GM18907 (cell line): ENCODE measurements at regions not wholly inside any gene's neighbourhood (a gene's known extent, or its start where the extent isn't known, plus 50 kb on each side); places are given as distances from the start of the nearest gene placed in this dataset.

ENCODE experiments used
- ATAC-seq: cut with Tn5 transposase; IDR thresholded peaks from one replicate; pipeline ENCODE4 v1.9.1; 2021; ENCODE audit warnings: mild to moderate bottlenecking, moderate library complexity; ENCODE audit not compliant: unreplicated experiment

DNA sequence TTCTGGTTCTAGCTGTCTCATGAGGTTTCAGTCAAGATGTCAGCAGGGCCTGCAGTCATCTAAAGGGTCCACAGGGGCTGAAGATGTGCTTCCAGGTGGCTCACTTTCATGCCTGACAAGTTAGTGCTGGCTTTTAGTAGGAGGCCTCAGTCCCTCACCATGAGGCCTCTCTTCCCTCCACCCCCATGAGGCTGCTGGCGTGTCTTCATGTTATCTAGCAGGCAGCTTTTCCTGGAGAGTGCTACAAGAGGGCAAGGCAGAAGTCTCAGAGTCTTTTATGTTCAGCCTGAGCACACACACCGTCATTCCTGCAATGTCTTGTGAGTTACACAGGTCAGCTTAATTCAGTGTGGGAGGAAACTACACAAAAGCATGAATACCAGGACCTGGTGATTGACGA lies 769.9 kb downstream of the HDGFL1 start:
- ATAC-seq, result no peak

DNA sequence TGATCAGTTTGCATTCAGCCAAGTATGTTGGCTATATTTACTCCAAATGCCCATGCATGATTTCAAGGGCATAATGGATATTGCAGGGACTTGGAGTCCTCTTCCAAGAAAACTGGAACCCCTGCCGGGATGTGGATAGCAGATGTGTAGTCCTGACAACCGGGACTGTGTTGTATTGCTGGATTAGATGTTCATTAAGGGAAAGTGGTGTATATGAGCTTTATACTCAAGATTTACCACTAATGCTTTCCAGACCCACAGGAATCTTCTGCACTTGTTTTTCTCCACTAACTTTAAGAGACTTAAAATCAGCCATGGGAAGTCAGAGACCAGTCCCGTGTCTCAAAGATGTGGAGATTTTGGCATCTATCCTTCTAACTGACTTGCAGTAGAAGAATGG lies 770.9 kb downstream of the HDGFL1 start:
- ATAC-seq, result no peak

DNA sequence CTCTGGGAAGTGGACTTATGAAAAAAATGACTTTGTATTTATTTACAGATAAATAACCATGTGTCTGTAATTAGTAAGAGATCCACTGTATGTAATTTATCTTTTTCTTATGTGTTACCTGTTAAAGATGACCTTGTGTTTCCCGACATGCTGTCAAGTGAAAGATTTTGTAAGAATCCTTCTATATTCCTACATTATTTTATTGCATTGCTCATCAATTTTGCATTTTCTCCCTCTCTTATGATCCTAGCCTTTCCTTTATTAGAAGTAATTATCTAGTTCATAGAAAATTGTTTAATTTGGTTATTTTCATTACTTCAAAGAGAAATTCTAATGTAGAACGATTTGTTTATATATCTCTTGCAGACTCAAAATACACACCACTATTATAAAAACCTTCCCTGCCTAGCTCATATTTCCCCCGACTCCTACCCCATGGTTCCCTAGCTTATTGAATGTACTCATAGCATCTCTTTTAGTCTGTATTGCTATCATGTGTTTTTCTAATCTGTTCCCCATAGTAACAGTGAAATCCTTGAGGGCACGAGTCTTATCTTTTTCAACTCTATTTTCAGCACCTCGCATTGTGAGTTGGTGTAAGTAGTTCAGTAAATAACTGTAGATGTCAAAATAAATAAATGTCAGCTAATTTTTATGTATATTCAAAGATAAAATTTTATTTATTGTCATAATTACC lies 774.4 kb downstream of the HDGFL1 start:
- no peak for ATAC-seq

DNA sequence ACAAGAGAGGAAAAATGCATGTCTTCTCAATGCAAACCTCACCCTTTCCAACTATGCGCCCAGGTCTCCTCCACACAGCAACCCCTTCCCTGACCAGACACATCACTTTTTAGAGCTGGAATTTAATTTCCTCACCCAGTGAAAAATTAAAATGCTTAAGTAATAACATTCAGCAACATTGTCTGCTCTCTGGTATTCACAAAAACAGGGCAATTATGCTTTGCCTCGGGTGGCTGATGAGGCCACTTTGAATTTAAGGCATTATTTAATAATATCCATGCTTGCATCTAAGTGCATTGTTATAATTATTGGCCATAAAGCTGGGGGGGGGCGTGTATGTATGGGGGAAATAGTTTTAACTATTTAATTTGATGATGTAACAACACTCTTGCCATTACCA lies 777.8 kb upstream of the NRSN1 start:
- no peak for ATAC-seq

DNA sequence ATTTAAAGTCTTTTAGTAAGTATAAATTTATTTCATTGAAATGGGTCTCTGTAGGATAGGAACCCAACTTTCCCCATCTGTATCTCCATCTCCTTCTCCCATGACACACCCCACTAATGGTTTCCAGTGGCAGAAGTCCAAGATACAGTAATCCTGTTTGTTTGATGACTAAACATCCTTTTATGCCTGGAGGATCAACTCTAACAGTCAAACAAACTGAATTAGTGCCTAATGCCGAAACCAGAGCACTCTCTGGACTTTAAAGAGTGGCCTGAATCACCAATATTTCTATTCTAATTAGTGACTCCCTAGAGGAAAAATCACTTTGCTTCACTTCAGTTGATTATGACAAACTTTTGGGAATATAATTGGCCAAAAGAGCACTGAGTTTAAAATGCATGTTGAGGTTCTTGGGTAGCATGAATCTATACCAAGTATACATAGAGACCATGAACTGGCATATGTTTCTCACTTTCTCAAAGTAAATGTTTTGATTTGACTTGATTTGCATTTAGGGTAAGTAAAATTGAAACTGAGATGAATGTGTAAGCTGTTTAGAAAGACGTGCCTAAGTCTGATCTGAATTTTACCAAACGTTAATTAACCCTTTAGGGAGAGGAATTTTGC lies 776.4 kb upstream of the NRSN1 start:
- ATAC-seq, result no peak

DNA sequence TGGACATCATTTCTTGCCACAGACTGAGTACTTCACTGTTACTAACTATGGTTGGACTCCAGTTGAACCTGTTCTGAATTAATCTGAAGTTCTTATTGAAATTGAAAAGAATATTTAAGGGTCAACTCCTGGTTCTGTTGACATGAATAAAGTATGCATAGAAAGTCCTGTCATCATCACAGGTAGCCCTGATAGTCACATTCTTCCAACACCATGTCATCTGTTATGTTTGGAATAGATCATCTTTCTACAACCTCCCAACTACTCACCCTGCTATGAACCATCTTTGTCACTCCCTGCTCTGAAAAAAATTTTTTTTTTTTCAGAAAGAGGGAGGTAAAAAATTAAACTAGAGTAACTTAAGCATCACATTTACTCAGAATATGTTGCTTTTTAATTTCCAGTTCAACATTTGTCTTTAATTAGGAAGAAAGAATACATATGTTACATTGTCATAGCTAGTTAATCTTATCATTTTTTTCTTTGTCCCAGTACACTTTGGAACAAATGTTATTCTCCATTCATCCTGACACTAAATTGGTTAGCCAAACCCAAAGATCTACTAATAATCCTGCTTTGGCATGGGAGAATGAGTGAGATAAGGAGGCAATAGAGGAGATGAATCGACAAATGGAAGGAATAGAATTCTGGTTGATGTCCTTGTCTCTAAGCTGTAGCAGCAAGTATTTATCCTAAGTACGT lies 775.1 kb upstream of the NRSN1 start:
- no peak for ATAC-seq

DNA sequence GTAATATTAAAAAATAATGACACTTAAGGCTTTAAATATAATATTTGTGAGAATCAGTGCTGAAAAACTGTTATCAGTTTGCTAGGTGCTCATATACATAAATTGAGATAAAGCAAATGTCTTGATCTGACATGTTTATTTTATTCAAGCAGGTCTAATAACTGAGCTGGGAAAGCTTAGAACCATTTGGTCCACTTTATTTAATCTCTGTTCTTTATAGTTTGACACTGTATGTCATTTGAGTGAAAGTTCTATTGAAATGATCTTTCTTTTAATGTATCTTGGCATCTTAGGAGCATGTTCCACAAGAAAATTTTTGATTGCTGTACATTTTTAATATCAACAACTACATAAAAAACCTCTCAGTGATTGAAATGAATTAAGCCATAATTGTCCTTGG lies 772.0 kb upstream of the NRSN1 start:
- no peak for ATAC-seq

DNA sequence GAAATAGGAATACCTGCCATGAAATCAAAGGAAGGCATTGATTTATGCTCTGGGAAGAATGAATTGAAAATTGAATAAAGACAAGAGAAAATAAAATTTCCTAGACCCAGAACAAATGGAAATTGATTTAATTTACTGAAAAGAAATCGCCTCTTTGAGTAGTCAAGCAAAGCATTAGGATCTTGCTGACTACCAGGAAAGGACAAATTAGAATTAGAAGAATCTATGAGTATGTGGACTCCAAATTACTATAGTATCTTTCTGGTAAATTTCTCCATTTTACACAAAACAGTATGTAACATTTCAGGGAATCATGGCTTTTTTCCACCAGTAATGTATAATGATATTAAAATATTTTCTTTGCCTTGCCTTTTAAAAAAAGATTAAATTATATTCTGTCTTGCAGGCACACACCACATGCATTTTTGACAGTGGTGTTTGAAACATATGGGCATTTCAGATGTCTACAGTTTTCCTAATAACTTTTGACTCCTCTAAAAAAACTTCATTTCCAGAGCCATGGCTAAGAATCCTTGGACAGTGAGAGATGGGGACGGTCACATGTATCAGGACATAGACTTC lies 768.7 kb upstream of the NRSN1 start:
- no peak for ATAC-seq

DNA sequence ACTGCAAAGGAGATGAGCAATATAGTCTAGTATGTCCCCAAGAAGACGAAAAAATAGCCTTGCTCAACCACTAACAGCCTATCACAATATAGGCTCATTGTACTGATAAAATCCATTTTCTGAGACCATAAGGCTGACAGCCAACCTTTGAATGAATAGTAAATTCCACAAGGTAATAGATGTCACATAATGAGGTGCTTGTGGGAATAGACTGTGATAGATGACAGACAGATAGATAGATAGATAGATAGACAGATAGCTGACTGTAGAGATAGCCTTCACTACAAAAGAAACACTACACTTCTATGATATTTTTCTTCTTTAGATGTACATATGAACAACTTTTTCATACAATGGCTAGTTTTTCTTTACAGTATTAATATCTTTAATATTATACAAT lies 760.3 kb upstream of the NRSN1 start:
- no peak for ATAC-seq

DNA sequence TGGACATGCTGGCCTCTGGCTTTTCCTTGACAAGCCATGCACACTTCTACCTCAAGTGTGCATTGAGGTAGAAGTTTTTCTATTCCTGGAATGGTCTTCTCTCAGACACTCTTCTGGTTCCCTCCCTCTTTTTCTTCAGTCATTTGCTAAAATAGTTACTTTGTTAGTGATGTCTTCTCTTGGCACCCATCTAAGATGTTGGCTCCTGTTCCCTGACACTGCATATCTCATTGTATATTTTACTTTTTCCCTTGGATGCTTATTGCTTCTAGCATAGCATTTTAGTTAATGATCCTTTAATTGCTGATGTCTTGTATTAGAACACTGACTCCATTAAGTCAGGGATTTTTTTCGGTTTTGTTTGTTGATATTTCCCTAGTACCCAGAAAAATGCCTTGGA lies 758.7 kb upstream of the NRSN1 start:
- ATAC-seq, result no peak

DNA sequence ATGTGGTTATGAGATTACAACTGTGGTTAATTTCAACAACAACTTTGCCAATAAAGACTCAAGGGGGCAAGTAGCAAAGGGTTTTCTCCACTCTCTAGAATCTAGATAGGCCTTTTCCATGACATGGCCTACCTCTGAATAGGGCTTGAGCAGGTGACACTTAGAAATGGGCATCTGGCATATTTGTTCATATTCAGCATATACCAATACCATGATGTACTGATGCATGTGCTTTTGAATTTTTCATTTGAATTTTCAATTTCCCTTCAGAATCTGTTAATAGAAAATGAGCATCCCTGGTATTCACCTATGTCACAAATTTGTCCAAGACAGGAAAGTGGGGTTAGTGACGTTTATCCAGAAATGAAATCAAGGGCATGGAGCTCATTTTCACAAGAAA lies 757.5 kb upstream of the NRSN1 start:
- no peak for ATAC-seq

DNA sequence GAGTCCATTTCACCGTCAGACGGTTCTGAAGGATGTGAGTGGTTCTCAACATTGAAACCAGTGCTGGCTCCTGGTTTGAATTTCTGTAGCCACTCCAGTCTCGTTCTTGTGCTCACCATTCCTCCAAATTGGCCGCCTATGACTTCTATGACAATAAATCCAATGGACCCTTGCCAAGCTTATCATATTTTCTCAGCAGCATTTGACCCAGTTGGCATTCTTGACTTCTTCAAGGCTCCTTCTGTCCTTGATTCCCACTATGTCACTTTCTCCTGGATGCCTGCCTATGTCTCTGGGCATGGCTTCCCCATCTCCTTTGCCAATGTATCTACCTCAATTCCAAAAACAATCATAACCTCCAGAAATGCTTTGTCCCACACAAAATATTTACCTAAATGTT lies 756.0 kb upstream of the NRSN1 start:
- ATAC-seq, result no peak

DNA sequence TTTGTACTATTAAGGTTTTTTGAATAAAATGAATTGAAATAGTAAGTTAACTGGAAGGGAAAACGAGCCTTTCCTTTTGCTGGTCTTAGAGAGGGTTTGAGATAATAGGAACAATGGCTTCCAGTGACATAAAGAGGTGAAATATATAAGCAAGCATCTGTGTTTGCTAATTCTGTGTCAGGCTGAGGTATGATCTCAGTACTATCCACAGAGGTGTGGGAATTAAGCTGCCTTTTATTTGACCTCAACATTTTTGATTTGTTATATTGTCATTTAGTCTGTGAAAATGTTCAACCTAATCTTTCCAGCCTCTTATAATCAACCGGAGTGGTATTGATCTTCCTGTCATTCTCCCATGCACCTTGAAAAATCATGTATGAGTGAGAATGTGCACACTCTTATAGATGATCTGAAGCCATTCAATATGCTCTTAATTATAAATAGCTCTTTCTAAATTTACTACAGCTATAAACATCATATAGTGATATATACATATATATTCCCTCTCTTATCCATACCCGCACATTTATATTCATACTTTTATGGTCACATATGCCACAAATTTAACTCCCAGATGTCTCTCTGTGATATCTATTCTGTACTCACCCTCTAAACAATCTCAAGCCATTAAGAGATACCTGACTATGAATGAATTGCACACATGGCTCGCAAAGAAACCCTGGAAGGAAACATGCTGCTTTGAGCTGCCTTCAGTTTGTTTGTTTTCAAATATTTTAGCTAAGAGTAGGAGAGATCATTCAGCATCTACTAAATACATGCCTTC lies 754.7 kb upstream of the NRSN1 start:
- ATAC-seq, result no peak

DNA sequence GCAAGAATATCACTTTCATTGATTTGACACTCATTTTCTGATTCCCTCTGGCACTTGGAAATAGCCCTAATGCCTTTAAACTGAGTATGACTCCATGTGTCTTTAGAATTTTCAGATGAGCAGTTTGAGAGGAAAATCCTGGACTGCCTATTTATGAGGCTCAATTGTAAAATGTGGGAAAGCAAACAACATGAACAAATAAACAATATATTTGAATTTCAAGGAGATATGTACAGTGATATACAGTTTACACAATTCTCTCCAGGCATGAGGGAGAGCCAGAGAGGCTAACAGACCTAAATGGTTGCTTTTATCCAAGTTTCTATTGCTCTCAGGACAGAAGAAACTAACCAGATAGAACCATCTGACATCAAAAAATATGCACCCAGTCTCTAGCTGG lies 748.2 kb upstream of the NRSN1 start:
- ATAC-seq, result no peak

DNA sequence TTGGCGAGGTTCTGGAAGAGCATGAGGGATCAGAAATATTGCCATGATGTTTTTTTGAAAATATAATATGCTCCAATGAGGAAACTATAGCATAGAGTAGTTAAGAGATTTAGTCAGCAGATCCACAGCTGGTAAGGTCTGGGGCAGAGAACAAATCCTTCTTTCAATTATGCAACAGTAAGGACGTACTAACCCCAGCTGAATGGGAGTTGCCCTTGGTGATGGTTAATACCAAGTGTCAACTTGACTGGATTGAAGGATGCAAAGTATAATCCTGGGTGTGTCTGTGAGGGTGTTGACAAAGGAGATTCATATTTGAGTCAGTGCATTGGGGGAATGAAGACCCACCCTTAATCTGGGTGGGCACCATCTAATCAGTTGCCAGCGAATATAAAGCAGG lies 745.5 kb upstream of the NRSN1 start:
- no peak for ATAC-seq

DNA sequence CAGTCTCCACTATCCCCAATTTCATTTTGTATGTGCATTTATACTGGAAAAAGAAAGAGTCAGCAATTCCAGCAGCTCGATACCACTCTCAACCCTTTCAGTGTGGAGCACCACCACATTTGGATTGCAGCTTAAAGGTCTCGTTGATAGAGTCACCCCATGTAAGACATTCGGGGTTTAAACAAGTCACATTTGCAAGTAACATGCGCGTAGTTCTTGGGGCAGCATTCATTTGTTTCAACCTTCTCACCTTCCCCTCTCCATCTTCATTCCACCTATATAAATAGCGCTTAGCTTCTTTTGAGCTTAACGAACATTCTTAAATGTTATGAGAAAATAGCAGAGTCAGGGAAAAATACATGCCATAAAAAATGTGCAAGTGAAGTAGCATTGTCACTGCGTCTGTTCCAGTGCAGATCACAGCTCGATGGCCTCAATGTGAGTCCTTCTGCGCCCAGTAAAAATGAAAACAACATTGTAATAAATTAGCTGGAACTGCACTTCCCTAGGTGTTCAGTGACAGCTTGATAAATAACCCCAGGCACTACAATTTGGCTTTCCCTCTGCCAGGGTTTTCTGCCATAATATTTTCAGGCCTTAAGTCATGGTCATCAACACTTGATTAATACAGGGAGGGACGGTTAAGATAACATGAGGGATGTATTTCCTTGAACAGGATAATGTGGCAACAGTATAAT lies 737.8 kb upstream of the NRSN1 start:
- no peak for ATAC-seq

DNA sequence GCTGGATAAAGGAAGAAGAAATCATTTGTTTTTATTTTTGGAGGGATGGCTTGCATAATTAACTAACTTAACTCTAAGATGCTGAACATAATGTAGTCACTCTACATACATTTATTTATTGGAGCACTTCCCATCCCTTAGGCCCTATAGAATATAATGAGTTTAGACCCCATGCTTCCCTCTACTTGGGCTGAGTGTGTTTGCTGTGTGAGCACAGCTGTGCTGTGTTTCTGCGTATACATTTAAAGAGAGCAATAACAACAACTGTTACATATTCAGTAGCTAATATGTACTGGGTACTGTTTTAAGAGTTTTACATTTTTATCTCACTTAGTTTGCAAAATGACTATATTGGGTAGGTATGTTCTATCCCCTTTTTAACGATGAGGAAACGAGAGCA lies 736.6 kb upstream of the NRSN1 start:
- ATAC-seq, result no peak

DNA sequence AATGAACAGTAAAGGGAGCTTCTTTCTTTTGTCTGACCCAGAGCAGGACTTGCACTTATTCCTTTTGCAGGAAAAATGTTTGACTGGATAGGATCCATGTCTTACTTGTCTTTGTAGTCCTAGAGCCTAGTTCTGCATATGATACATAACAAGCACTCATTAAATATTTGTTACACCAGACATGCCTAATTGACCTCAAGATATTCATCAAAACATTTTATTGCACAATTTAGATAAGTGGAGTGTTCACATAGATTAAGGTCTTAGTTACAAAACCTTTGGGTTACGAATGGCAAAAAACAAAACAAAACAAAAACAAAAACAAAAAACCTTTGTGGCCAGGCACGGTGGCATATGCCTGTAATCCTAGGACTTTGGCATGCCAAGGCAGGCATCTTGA lies 735.8 kb upstream of the NRSN1 start:
- ATAC-seq, result no peak

DNA sequence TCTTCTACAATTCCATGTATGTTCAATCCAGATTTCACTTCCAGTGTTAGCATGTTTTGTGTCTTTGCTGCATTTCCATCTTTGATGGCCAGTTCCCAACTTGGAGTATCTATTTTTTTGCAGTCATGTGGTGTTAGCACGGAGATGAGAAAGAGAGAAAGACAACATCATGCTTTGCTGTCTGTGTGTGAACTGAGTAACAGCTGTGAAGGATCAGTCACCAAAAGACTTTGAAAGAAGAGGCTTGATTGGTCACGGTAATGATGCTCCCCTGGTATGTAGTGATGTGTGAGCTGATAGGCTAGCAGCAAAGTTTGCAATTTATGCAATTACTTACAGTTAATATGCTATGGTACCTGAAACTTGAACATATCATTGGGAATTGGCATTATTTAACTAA lies 731.3 kb upstream of the NRSN1 start:
- no peak for ATAC-seq

DNA sequence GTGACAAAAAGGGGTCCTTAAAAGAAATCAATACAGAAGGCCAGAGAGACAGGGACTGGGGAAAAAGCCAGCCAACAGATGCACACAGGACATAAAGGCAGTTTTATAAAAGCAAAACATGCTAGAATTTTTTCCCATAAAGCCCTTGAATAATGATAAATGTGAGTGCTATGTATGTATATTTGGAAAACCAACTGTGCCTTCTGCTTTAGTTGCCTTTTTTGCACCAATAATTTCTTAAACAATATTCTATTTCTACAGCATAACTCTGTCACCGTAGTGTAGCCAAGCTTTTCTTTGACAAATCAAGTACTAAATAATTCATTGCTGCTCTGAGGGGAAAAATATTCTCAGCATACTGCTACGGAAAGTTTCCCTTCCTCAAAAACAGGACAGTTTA lies 730.6 kb upstream of the NRSN1 start:
- no peak for ATAC-seq

DNA sequence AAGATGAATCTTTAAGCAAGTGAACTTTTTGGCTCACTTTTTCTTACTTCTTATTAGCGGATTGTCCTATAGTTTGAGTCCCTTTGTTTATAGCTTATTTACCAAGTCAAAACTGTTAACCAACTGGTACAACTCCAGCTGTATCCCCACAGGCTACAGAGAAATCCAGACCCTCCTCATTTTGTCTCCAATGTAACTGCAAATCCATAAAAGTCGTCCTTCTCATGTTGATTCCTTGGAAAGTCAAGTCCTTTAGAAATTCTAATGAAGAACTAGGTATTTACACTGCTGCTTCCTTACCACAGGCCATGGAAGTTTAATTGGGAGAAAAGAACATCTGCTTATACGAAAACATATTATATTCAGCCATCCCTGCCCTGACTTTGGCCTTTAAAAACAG lies 729.1 kb upstream of the NRSN1 start:
- no peak for ATAC-seq
